GM12874 (cell line): ENCODE measurements at regions not wholly inside any gene's neighbourhood (a gene's known extent, or its start where the extent isn't known, plus 50 kb on each side); places are given as distances from the start of the nearest gene placed in this dataset.

Source experiments
- TF ChIP-seq, protein P1 (sequence below): IDR thresholded peaks from 2 replicates; pipeline ENCODE4 v1.5.1; 2011; ENCODE audit warnings: low read depth, mild to moderate bottlenecking, control low read depth, low read length, moderate library complexity; ENCODE audit not compliant: insufficient read depth

DNA sequence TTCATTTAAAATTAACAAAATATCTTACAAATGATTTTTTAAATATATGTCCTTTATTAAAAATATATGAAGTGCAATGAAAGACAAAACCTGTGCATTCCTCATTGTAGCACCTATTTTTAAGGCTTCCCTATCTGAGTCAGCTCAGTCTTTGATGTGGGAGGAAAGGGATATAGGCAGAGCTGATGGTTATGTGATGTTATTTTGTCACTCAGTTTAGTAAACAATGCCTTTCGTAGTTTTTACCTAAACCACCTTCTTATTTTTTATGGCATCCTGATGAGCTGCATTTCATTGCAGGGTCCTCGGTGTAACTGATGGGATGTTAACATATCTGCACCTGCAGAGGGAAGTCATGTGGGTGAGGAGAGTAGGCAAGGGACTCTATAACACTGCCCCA is 58.9 kb upstream of the FRMD6 start:
- TF ChIP-seq, protein P1, sequence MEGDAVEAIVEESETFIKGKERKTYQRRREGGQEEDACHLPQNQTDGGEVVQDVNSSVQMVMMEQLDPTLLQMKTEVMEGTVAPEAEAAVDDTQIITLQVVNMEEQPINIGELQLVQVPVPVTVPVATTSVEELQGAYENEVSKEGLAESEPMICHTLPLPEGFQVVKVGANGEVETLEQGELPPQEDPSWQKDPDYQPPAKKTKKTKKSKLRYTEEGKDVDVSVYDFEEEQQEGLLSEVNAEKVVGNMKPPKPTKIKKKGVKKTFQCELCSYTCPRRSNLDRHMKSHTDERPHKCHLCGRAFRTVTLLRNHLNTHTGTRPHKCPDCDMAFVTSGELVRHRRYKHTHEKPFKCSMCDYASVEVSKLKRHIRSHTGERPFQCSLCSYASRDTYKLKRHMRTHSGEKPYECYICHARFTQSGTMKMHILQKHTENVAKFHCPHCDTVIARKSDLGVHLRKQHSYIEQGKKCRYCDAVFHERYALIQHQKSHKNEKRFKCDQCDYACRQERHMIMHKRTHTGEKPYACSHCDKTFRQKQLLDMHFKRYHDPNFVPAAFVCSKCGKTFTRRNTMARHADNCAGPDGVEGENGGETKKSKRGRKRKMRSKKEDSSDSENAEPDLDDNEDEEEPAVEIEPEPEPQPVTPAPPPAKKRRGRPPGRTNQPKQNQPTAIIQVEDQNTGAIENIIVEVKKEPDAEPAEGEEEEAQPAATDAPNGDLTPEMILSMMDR: no peak

- TF ChIP-seq, protein P1: no peak
These were observed 58.3 kb upstream of the FRMD6 start for GRCh38 chr14:51593397-51593796.

- TF ChIP-seq, protein P1: no peak
These were observed 55.7 kb upstream of the FRMD6 start for GRCh38 chr14:51595881-51596455.

GRCh38 chr14:51596488-51597117 is 55.1 kb upstream of the FRMD6 start:
- TF ChIP-seq, protein P1: no peak

DNA sequence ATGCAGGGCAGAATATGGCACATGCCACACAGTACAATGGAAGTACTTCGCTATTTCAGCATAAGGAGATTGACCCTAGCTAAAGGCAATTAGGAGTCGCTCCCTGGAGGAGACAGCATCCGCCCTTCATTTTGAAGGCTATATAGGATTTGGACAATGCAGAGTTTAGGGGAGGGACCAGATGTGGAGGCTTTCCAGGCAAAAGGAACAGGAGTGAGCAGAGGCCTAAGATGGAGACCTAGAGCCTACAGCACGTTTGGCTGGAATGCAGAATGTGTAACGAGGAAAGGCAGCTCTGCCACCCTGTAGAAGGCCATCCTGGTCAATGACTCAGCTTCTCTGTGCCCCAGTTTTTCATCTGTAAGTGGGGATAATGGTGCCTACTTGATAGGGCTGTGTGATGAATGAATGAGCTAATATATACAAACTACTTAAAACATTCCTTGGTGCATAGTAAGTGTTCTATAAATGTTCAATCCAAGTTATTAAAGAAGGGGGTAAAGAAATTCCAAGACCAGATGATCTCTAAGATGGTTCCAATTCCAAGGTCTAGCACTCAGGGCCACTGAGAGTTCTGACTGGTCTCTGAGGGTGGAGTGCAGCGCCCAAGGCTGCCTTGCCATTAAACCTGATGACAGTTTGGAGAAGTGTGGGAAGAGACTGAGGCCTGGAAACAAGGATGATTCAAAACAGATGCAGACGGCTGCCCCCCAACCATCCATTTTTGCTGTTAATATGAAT is 54.3 kb upstream of the FRMD6 start:
- TF ChIP-seq, protein P1: no peak

DNA sequence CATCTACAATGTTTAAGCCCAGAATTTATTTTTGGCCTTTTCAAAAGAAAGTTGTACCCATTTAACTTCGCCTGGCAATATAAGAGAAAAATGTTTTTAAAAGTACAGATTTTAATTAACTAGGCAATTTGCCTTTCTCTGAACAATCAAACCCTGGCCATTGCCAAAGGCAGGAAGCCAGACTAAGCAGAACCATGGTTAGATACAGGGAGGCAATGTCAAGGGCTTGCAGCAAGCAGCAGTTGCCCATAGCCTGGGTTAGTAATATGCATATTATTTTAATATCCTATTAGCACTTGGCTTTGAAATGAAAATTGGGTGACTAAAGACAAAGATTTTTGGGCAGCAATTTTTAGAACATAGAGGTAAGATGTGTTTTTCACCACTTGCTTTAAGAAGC is 51.1 kb upstream of the FRMD6 start:
- TF ChIP-seq, protein P1: no peak
